ENCODE measurements at regions not wholly inside any gene's neighbourhood (a gene's known extent, or its start where the extent isn't known, plus 50 kb on each side); places are given as distances from the start of the nearest gene placed in this dataset.

DNA sequence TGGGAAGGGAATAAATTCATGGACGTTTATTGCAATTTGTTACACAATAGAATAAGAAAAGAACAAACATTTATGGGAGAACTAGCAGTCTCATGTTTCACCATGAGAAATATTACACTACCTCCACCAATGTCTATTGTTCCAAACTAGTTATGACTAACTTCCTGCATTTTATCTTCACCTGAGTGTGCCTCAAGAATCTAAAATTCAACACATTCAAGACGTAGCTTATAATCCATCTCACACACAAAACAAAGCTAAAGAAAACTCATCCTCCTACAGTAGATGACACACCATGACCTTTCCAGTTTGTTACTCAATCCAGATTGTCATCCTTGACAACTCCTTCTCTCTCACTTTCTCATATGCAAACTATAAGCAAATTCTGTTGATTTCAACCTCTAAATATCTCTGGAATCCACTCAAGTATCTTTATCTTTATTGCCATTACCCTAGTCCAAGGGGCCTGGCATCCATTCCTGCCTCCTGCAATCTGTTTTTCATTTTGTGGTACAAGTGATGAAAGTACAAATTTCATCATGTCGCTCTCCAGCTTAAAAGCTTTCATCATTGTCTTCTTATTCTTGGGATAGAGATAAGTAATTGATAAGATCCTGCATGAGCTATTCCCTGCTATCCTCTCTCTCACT is 229.9 kb downstream of the NR2F2 start:
- no peaks in the 10 kb centered on the region for H3K4me1 ChIP-seq (replicated peaks in 1 of 2; ENCODE audit: control insufficient read depth in 2 of 2, insufficient read depth in 2 of 2, low read length in 2 of 2)
- H3K4me2 ChIP-seq (ENCODE audit: insufficient read depth, low read length) = no peak overlapping the region
- H2AFZ ChIP-seq (ENCODE audit: low read depth, low read length) = no peak overlapping the region
- FAIRE-seq (no peak), ATAC-seq (no peak), DNase-seq (ENCODE audit: extremely low read depth in 1 of 4, low spot score in 3 of 4) (no peak)
- ChIA-PET POLR2A (no interaction called here), CTCF (ENCODE audit: low intra/inter-chr PET ratio) (no interaction called here)
- H3K36me3 ChIP-seq (ENCODE audit: control insufficient read depth, insufficient read depth, low read length) = no peaks in the 10 kb centered on the region
- H3K4me3 ChIP-seq = no peak overlapping the region
- TF ChIP-seq ZNF134 (CRISPR knock-in tag; conservative IDR thresholded peaks at IDR 0.05) = no peak
- no peak for TF ChIP-seq E2F3 (CRISPR knock-in tag; IDR thresholded peaks at IDR 0.05)
- H3K27ac ChIP-seq (ENCODE audit: extremely low read depth, low read depth, low read length) = no peak overlapping the region
- H3K79me2 ChIP-seq (ENCODE audit: control insufficient read depth, insufficient read depth, low read length) = no peaks in the 10 kb centered on the region
- 0% methylated on average over 3 of the region's 3 CpGs for WGBS (ENCODE audit: insufficient coverage, low coverage, missing lambda C conversion rate)
- H3K9ac ChIP-seq (ENCODE audit: insufficient read depth in 1 of 2, low read depth in 2 of 2, low read length in 2 of 2) = no peak overlapping the region
- in situ Hi-C loops (cut with MboI) (no loop called here), intact Hi-C loops (cut with micrococcal nuclease) (no loop called here)
- no peaks in the 10 kb centered on the region for H3K9me1 ChIP-seq (ENCODE audit: control insufficient read depth, insufficient read depth, low read length)
- no TSS peak for BruUV-seq (replicated peaks)
- no peaks in the 10 kb centered on the region for H4K20me1 ChIP-seq (replicated peaks; ENCODE audit: control insufficient read depth, insufficient read depth, low read length)
- no peaks in the 10 kb centered on the region for H3K9me3 ChIP-seq (replicated peaks; ENCODE audit: control insufficient read depth, insufficient read depth, low read depth, low read length)
- no peaks in the 10 kb centered on the region; a peak in 2 of 5 replicates for H3K27me3 ChIP-seq (ENCODE audit: control insufficient read depth in 2 of 2, insufficient read depth in 2 of 2, low read length in 2 of 2)

DNA sequence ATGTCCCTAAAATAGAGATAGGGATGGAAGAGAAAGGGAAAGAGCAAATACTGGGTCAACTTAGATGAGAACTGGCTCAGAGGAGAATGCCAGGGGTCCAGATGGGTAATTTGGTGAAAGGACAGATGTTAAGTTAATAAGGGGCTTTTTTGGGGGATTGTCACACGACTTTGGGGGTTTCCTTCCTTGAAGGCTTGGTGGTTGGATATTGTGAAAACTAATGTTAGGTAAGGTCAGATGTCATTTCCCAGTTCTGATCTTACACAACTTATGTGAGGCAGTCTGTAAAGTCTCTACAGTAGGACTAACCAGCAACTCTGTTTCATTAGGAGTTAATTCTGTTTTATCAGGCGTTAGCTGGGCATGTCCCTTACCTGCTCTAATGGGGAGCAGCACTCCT is 231.1 kb downstream of the NR2F2 start:
- Histone ChIP-seq H3K79me2 (ENCODE audit: control insufficient read depth, insufficient read depth, low read length) (no peaks in the 10 kb centered on the region), H3K9ac (ENCODE audit: insufficient read depth in 1 of 2, low read depth in 2 of 2, low read length in 2 of 2) (no peak overlapping the region), H3K9me1 (ENCODE audit: control insufficient read depth, insufficient read depth, low read length) (no peaks in the 10 kb centered on the region), H2AFZ (ENCODE audit: low read depth, low read length) (no peak overlapping the region), H3K4me2 (ENCODE audit: insufficient read depth, low read length) (no peak overlapping the region), H3K9me3 (replicated peaks; ENCODE audit: control insufficient read depth, insufficient read depth, low read depth, low read length) (no peaks in the 10 kb centered on the region), H3K27me3 (ENCODE audit: control insufficient read depth in 2 of 2, insufficient read depth in 2 of 2, low read length in 2 of 2) (no peaks in the 10 kb centered on the region; a peak in 2 of 5 replicates), H4K20me1 (replicated peaks; ENCODE audit: control insufficient read depth, insufficient read depth, low read length) (no peaks in the 10 kb centered on the region), H3K4me1 (replicated peaks in 1 of 2; ENCODE audit: control insufficient read depth in 2 of 2, insufficient read depth in 2 of 2, low read length in 2 of 2) (no peaks in the 10 kb centered on the region), H3K4me3 (no peak overlapping the region), H3K27ac (ENCODE audit: extremely low read depth, low read depth, low read length) (no peak overlapping the region), H3K36me3 (ENCODE audit: control insufficient read depth, insufficient read depth, low read length) (no peaks in the 10 kb centered on the region)
- intact Hi-C loops (cut with micrococcal nuclease) = no loop called here
- ChIA-PET CTCF (ENCODE audit: low intra/inter-chr PET ratio) (no interaction called here), POLR2A (no interaction called here)
- TF ChIP-seq MYBL2 (IDR thresholded peaks at IDR 0.05; ENCODE audit: low read depth) (no peak), MYBL2 (CRISPR knock-in tag; IDR thresholded peaks at IDR 0.05; ENCODE audit: borderline replicate concordance) (no peak), RNF2 (IDR thresholded peaks at IDR 0.05) (no peak), ZNF764 (CRISPR knock-in tag; IDR thresholded peaks at IDR 0.05; ENCODE audit: low read depth) (no peak), RBFOX2 (IDR thresholded peaks at IDR 0.05; ENCODE audit: low read depth, low read length) (no peak), FOXP1 (CRISPR knock-in tag; IDR thresholded peaks at IDR 0.05) (no peak), ZBTB17 (CRISPR knock-in tag; IDR thresholded peaks at IDR 0.05) (no peak), STAT5B (CRISPR knock-in tag; IDR thresholded peaks at IDR 0.05) (no peak), FOXK2 (conservative IDR thresholded peaks at IDR 0.05 in 1 of 2, IDR thresholded peaks at IDR 0.05 in 1 of 2; ENCODE audit: low read depth in 2 of 2) (no peak), NCOA1 (IDR thresholded peaks at IDR 0.05; ENCODE audit: low read depth) (no peak), TBL1XR1 (IDR thresholded peaks at IDR 0.05; ENCODE audit: low read length in 2 of 2) (no peak), SMARCC2 (IDR thresholded peaks at IDR 0.05; ENCODE audit: low read depth) (no peak)
- TF ChIP-seq, protein P1, sequence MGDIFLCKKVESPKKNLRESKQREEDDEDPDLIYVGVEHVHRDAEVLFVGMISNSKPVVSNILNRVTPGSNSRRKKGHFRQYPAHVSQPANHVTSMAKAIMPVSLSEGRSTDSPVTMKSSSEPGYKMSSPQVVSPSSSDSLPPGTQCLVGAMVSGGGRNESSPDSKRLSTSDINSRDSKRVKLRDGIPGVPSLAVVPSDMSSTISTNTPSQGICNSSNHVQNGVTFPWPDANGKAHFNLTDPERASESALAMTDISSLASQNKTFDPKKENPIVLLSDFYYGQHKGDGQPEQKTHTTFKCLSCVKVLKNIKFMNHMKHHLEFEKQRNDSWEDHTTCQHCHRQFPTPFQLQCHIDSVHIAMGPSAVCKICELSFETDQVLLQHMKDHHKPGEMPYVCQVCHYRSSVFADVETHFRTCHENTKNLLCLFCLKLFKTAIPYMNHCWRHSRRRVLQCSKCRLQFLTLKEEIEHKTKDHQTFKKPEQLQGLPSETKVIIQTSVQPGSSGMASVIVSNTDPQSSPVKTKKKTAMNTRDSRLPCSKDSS (IDR thresholded peaks at IDR 0.05; ENCODE audit: low read depth, partially characterized antibody) = no peak
- TF ChIP-seq, protein P2, sequence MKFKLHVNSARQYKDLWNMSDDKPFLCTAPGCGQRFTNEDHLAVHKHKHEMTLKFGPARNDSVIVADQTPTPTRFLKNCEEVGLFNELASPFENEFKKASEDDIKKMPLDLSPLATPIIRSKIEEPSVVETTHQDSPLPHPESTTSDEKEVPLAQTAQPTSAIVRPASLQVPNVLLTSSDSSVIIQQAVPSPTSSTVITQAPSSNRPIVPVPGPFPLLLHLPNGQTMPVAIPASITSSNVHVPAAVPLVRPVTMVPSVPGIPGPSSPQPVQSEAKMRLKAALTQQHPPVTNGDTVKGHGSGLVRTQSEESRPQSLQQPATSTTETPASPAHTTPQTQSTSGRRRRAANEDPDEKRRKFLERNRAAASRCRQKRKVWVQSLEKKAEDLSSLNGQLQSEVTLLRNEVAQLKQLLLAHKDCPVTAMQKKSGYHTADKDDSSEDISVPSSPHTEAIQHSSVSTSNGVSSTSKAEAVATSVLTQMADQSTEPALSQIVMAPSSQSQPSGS (CRISPR knock-in tag; IDR thresholded peaks at IDR 0.05) = no peak
- in situ Hi-C loops (cut with MboI) = no loop called here
- 0% methylated on average over 2 of the region's 2 CpGs for WGBS (ENCODE audit: insufficient coverage, low coverage, missing lambda C conversion rate)
- ATAC-seq (no peak), DNase-seq (ENCODE audit: extremely low read depth in 1 of 4, low spot score in 3 of 4) (no peak), FAIRE-seq (no peak)
- BruUV-seq (replicated peaks) = no TSS peak

Data from K562 (cell line).